ENCODE measurements at regions not wholly inside any gene's neighbourhood (a gene's known extent, or its start where the extent isn't known, plus 50 kb on each side); places are given as distances from the start of the nearest gene placed in this dataset.
"Not testable (repeated sequence)": the region's sequence is repeated elsewhere in the genome, so short reads cannot be mapped to it uniquely, and the experiment has no call there.

DNA sequence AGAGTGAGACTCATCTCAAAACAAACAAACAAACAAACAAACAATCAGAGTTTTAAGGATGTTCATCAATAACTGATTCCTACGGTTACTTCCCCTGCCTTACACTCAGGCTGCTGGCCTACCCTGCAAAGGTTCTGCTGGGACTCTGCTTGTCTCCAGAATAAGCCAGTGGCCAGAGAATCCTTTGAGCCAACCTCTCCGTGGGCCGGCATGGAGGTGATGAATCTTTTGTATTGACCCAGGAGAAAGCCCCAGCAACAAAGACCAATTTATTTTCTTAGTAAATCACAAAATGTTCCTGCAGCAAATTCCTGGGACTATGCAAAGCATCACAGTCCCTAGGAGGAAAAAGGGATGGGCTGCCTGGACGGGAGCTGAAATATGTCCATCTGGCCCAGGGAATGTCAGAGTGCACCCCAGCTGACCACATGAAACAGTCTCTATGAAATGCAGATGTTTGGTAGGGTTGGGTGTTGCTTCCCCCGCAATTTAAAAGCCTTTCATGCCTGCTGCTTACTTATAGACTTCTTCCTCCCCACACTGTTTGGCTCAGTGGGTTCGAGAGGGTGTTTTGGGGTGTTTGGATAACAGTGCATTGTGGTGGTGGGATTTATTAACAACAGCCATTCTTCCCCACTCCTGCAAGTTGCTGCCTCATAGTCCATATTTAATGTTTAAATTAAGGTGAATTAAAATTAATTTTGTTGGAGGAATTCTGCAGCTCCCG lies 185.9 kb upstream of the IRF2BP2 start:
- DNase-seq (ENCODE audit: low spot score) = peak; percentile 91

DNA sequence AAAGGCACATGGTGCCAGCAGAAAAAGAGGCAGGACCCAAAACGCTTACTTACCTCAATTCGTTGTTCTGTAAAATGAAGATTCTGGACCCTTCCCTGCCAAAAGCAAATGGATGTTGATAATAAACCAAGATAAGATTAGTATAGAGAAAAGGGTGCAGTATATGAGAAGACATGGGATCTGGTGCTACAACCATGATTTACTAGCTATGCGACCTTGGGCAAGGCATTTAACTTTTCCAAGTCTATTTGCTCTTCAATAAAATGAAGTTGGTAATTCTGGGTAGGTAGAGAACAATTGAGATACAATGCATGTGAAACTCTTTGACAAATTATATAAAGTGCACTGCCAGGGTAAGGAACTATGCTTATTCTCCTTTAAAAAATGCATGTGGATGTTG lies 185.0 kb upstream of the IRF2BP2 start:
- DNase-seq (ENCODE audit: low spot score) = not testable (repeated sequence)

DNA sequence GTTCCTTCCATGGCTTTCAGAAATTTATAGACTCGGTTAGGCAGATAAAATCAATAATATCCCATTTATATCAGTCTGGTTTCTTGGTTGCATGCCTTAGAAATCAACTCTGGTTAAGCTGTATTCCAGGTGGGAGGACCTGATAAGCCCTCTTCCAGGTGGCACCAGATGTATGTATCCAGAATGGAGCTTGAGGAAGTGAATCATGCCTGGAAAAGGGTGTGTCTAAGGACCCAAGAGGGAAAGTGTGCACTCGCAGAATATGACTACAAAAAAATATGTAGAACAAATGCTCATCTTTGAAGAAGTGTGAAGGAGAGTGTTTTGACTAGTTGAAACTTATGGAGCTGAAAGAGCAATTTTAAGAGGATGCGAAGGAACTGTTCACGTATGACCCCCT lies 184.5 kb upstream of the IRF2BP2 start:
- not testable (repeated sequence) for DNase-seq (ENCODE audit: low spot score)

DNA sequence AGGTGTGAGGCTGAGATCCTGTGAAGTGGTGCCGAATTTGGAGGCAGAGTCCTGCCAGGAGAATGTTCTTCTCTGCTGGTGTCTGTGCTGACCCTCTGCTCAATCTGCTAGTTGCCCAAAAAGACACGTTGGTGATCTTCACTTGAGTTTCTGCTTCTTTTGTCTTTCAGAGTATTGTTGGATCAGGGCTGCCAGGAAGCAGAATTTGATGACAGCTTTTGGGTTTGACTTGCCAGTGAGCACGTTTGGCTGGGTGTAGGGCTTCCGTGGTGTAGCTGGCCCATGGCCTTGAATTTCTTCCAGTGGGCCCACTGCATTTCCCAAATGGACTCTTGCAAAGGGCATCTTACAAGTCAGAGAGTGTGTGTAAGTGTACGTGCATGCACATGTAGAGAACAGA lies 183.9 kb upstream of the IRF2BP2 start:
- DNase-seq (ENCODE audit: low spot score) = not testable (repeated sequence)

DNA sequence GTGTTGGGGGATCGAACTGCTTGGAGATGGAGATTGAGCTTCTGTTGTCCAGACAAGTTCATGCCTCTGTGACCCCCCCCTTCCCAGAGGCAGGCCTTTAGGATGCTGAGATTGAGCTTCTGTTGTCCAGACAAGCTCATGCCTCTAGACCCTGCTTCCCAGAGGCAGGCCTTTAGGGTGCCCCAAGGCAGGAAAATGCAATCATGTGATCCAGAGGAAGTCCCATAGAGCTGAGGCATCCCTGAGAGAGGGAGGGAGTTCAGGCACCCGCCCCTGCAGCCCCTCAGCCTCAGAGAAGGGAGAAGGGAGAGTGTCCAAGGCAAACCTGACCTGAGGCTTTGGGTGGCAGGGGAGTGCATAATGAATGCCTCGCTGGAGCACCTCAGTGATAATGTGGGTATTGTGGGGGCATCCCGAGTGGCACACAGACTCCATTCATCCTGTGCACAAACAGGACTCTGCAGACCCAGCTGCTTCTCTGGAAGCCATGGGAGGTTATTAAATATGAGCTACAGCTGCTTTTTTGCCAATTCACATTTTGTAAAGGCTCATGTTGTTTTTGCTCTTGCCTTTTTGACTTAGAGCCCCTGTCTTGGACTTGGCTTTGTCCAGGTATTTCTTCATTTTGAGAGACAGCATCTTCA lies 182.4 kb upstream of the IRF2BP2 start:
- not testable (repeated sequence) for DNase-seq (ENCODE audit: low spot score)

DNA sequence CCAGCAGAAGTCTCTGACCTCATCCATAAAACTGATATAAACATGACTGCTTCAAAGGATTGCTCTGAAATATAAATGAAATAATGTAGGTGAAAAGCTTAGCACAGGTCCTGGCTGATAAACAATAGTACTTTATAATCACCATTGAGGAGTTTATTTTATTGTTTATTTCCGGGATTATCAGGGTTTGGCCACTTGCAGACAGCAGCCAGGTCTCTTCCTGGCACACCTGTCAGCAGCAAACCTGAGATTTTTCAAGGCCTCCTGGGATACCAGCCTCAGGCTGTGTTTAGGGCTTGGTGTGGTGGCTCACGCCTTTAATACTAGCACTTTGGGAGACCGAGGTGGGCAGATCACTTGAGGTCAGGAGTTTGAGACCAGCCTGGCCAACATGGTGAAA lies 181.6 kb upstream of the IRF2BP2 start:
- not testable (repeated sequence) for DNase-seq (ENCODE audit: low spot score)

DNA sequence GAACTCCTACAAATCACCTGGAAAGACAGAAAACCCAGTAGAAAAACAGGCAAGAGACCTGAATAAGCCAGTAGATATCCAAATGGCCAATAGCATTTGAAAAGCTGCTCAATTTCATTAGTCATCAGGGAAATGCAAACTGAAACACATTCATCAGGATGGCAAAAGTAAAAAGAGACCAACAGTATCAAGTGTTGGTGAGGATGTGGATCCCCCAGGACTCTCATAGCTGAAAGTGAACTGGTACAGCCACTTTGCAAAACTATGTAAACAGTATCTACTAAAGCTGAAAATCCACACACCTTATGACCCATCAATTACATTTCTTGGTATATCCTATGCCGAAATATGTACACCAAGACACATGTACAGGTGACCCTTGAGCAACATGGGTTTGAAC lies 180.4 kb upstream of the IRF2BP2 start:
- DNase-seq (ENCODE audit: low spot score) = not testable (repeated sequence)

GRCh38 chr1:234787011-234787584 lies 177.1 kb upstream of the IRF2BP2 start:
- not testable (repeated sequence) for DNase-seq (ENCODE audit: low spot score)

DNA sequence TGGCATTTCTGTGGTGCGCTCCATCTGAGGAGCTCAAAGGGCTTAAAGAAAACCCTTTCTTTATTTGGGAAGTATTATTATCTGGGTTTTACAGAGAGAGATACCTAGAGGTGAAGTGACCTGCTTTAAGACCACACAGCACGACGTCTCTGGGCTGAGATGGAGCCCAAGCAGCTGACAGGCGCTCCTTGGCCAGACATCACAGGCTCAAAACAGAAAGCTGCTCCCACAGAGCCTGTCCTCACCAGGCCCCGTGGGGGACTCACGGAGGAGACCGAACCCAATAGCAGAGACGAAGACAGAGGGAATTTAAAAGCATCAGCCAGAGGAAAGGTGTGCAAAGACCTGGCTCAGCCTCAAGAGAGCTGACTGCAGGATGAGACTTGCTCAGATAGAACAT lies 175.9 kb upstream of the IRF2BP2 start:
- DNase-seq (ENCODE audit: low spot score) = not testable (repeated sequence)

DNA sequence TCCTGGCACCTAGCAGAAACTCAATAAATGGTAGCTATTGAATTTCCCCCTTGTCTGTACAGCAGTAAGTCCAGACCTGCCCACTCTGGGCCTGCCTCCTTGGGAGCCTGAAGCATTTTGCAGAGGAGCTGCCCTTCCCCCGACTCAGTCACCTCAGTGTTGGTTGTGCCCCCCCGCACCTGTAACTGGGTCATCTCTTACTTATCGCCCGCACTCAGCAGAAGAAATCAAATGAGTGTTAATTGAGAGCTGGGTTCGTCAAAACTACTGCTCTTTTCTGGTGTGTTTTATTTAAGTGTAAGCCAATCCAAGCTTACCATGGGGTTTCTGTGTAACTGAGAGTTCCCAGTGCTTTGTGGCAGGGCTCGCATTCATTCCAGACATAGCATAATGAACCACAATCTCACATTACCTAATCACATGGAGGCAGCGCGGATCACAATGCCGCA lies 175.5 kb upstream of the IRF2BP2 start:
- peak; percentile 54 for DNase-seq (ENCODE audit: low spot score)

- DNase-seq (ENCODE audit: low spot score) = not testable (repeated sequence)
Observed at GRCh38 chr1:234784108-234784507, 174.1 kb upstream of the IRF2BP2 start.

DNA sequence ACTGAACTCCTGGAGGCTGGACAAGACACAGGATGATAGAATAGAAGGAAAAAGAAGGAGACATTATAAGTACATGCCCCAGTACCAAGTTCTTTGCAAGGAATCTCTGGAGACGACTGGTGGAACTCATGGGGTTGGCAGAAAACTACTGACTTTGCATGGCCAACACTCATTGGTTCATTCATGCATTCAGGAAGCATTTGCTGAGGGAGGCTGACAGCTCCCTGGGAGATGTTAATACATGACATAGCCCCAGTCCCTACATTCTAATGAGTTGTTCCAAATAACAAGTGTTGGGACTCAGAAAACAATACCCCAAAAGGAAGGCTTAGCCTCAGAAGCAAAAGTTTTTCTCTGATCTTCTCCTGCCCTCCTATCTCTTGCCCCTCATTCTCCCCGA lies 172.8 kb upstream of the IRF2BP2 start:
- DNase-seq (ENCODE audit: low spot score) = no peak

DNA sequence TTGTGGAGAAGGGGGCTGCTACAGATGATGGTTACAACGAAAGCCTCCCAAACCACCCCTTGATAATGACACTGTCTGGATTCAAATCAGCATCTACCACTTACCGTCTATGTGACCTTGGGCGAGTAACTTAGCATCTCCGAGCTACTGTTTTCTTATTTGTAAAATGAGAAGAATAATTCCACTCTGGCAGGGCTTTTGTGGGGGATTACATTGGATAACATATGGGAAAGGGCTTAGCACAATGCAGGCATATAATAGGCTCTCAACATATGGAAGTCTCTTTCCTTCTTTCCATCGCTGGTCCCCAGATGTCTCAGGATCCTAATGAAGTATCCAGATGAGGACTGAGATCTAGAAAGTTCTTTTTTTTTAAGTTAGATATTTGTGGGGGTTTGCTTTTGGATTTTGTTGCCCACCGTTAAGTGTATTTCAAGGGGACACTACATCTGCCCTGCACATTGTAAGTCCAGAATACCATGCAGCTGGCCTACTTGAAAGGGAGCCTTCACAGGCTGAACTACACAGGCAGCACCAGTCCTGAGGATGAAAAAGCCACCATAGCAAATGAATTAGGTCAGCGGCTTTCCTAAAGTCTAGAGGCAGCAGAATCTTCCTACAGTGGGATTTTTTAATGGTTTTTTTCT lies 172.2 kb upstream of the IRF2BP2 start:
- no peak for DNase-seq (ENCODE audit: low spot score)

DNA sequence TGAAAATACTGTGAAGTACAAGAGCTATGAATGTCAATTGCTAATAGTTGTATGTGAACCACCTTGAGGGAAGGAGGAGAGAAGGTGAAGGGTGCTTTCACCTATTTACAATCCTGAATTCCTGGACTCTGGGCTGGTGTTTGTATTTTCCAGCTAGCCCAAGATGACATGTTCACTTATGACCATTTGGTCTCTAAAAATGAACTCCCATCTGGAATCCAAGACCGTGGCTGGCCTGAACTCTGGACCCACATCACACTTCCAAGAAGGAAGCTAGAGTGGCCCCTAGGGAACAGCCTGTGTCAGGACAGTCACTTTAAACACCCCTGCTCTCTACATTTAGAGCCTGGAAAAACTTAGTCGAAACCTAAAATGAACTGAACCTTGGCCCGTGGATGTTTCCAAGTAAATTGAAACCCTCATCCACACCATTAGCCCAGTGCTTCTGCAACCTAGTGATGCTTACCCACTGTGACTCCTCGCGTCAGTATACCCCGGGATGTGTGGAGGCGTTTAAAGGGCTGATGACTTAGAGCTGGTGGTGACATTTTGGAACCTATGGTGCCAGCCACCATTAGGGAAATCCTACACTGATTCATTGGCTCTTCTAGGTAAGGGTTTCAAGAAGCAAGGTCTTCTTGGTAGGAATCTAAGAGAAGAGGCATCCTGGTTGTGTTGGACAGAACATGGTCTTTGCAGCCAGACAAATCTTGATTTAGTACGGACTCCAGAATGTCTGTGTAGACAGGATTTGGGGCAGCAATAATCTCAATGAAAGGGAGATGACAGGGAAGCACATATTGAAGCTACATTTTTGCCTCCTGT lies 171.5 kb upstream of the IRF2BP2 start:
- DNase-seq (ENCODE audit: low spot score) = no peak

- no peak for DNase-seq (ENCODE audit: low spot score)
Observed at GRCh38 chr1:234780531-234781162, 170.7 kb upstream of the IRF2BP2 start.

GRCh38 chr1:234780112-234780511 lies 170.1 kb upstream of the IRF2BP2 start:
- no peak for DNase-seq (ENCODE audit: low spot score)

DNA sequence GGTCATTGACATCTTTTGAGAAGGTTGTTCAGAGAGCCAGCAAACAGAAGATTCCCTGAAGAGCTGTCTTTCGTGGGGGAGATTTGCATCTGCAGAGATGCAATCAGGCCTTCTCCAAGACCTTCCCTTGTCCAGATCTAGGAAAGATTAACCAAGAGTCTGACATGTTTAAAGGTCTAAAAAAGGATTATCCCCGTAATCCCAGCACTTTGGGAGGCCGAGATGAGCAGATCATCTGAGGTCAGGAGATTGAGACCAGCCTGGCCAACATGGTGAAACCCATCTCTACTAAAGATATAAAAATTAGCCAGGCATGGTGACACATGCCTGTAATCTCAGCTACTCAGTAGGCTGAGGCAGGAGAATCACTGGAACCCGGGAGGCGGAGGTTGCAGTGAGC lies 169.6 kb upstream of the IRF2BP2 start:
- not testable (repeated sequence) for DNase-seq (ENCODE audit: low spot score)

GRCh38 chr1:234779160-234779538 lies 169.2 kb upstream of the IRF2BP2 start:
- DNase-seq (ENCODE audit: low spot score) = no peak

DNA sequence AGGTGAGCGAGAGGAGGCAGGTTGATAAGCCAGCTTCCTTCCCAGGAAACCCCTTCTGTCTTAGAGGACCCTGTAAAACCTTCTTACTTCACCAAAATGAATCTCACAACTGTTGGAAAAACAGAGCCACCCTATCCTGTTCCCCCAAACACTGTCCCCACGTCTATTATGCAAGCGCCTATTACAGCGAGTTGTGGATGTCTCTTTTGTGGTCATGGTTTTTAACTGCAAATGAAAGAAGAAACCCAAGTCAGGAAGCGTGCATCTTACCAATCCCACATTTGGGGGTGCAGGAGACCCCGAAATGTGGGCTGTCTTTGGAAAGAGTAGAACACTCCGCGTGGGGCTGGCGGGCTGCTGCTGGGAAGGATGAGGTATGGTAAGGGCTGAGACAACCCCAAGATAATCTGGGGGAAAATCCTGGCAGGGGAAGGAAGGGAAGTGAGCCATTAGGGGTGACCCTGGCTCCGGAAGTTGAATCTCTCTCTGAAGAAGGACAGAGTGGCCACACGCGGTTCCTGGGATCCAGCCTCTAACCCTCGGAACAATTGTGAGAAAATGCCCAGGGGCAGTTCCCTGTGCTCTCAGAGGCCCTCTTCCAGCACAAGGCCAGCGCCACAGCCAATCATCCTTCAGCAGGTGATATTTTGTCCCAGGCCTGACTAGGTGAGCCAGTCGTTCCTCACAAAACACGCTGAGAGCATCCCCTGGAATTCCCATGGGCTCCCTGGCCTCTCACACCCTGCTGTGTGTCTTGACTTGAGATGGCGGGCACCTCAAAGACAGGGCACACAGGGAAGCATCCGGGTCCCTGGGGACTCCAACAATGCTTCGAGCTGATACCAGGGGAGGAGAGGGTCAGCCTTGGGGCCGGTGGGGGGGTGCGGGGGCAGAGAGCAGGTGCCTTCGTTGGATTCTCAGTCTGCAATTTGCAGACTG lies 168.5 kb upstream of the IRF2BP2 start:
- DNase-seq (ENCODE audit: low spot score) = no peak

DNA sequence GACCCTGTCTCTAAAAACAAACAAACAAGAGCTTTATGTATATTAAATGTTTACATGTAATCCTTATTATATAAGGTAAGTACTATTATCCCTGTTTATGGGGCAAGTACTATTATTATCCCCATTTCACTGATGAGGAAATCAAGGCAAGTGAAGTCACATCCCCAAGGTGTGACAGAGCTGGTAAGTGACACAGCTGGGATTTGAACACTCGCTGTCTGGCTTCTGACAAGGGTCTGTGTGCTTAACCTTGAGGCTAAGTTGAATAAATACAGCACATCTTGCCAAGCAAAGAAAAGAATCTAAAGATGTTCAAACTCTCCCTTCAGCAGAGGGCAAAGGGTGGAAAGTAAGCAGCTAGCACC lies 167.9 kb upstream of the IRF2BP2 start:
- no peak for DNase-seq (ENCODE audit: low spot score)

Data from SW480 (cell line).